ENCODE measurements at regions not wholly inside any gene's neighbourhood (a gene's known extent, or its start where the extent isn't known, plus 50 kb on each side); places are given as distances from the start of the nearest gene placed in this dataset.

DNA sequence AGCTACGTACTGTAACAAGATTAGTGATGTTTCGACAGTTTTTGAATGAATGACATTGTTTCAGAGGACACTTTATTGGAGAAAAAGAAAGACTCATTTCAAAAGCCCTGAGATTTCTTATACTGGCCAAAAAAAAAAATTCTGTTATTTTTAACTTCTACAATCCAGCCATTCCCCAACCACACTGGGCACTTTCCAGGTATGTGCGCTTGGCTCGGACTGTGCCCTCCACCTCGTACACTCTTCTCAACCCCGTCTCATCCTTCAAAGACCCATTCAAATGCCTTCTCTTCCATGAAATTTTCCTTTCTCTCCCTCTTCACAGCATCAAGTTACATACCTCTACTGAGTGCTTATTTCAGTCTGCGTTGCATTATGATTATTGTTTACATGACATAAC, 328.5 kb upstream of the SOX2 start:
- WGBS, 2 donors = 70 to 71% methylated on average over 7 of the region's 7 CpGs
- ATAC-seq (ENCODE audit: low FRiP score in 2 of 2) = peak in 1 of 2 donors; percentile 23
- no peaks in the 10 kb centered on the region for H3K9me3 ChIP-seq

DNA sequence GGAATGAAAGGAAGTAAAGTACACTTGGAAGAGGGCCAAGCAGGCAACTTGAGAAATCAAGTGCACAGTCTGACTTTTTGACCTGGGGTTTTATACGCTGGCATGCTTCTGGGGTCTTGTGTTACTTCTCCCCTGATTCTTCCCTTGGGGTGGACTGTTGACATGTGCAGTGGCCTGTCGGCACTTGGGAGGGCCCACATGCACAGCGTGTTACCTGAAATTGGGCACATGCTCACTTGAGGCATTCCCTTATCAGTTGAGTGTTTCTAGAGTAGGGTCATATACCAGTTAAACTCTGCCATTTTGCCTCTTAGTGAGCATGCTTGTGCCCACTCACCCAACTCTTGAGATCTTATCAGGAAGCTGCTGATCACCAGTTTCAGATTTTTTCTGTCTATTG, 329.1 kb upstream of the SOX2 start:
- WGBS, 2 donors = 43 to 55% methylated on average over 3 of the region's 3 CpGs
- Histone ChIP-seq H3K27ac (no peak overlapping the region), H3K4me1 (no peaks in the 10 kb centered on the region), H3K36me3 (no peaks in the 10 kb centered on the region), H3K9me3 (no peaks in the 10 kb centered on the region), H3K4me3 (no peak overlapping the region), H3K27me3 (no peaks in the 10 kb centered on the region)
- ATAC-seq (ENCODE audit: low FRiP score in 2 of 2) (peak; percentile 66 to 79), DNase-seq (peak in 1 of 2 donors; percentile 74)
- no peak for TF ChIP-seq POLR2A (IDR thresholded peaks at IDR 0.05)
- TF ChIP-seq EP300 (IDR thresholded peaks at IDR 0.05) = peak in 1 of 4 donors; percentile 82
- TF ChIP-seq POLR2AphosphoS5 (IDR thresholded peaks at IDR 0.05) = peak in 1 of 2 donors; percentile 53

More for the DNA sequence above, 328.5 kb upstream of the SOX2 start:
- DNase-seq = no peak
- H3K27ac ChIP-seq = no peak overlapping the region
- H3K4me3 ChIP-seq = no peak overlapping the region
- no peaks in the 10 kb centered on the region for H3K27me3 ChIP-seq
- no peaks in the 10 kb centered on the region for H3K36me3 ChIP-seq
- TF ChIP-seq, protein P1, sequence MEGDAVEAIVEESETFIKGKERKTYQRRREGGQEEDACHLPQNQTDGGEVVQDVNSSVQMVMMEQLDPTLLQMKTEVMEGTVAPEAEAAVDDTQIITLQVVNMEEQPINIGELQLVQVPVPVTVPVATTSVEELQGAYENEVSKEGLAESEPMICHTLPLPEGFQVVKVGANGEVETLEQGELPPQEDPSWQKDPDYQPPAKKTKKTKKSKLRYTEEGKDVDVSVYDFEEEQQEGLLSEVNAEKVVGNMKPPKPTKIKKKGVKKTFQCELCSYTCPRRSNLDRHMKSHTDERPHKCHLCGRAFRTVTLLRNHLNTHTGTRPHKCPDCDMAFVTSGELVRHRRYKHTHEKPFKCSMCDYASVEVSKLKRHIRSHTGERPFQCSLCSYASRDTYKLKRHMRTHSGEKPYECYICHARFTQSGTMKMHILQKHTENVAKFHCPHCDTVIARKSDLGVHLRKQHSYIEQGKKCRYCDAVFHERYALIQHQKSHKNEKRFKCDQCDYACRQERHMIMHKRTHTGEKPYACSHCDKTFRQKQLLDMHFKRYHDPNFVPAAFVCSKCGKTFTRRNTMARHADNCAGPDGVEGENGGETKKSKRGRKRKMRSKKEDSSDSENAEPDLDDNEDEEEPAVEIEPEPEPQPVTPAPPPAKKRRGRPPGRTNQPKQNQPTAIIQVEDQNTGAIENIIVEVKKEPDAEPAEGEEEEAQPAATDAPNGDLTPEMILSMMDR (IDR thresholded peaks at IDR 0.05) = no peak
- no peak for TF ChIP-seq POLR2AphosphoS5 (IDR thresholded peaks at IDR 0.05)
- TF ChIP-seq POLR2A (IDR thresholded peaks at IDR 0.05) = no peak
- no peaks in the 10 kb centered on the region for H3K4me1 ChIP-seq

DNA sequence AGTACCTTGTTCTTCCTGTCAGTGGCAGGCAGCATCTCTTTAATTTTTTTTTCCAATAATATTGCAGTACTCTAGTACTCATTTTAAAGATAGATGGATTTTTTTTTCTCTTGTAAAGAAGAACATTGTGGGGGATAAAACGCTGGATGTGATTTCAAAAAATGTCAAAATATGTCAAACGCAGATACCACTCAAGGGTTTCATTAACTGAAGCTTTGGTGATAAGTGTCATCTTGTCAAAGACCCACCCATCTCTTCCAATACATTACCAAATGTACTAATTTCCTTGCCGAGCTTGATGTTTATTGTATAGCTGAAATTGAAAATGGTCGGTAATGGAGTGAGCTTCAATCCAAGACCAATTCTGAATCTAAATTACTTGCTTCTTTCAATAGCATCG, 332.4 kb upstream of the SOX2 start:
- ATAC-seq (ENCODE audit: low FRiP score in 2 of 2) (no peak), DNase-seq (no peak)
- no peaks in the 10 kb centered on the region for H3K36me3 ChIP-seq
- no peaks in the 10 kb centered on the region for H3K9me3 ChIP-seq
- H3K4me1 ChIP-seq = no peaks in the 10 kb centered on the region
- H3K27ac ChIP-seq = no peak overlapping the region
- WGBS, 2 donors = 79 to 82% methylated on average over 5 of the region's 5 CpGs
- TF ChIP-seq, protein P1 (IDR thresholded peaks at IDR 0.05) = no peak
- TF ChIP-seq POLR2AphosphoS5 (IDR thresholded peaks at IDR 0.05) (no peak), POLR2A (IDR thresholded peaks at IDR 0.05) (no peak), EP300 (IDR thresholded peaks at IDR 0.05) (no peak)
- H3K4me3 ChIP-seq = no peak overlapping the region
- H3K27me3 ChIP-seq = no peaks in the 10 kb centered on the region

DNA sequence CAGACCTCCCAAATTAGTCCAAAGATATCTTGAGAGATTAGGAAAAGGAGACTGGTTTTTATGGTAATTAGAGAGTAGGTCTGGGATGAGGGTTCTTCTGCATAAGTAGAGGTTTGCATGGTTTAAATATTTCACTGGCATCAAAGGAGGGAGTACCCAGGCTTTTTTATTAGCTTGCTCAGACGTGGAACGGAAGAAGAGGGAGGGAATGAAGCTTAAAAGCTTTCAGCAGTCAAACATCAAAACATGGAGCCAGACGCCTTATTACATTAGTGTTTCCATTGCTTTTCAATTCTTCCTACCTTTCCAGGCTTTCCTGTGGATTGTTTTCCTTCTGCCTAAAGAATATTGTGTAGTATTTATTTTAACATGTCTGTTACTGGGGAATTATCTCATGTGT, 342.1 kb upstream of the SOX2 start:
- Histone ChIP-seq H3K9me3 (no peaks in the 10 kb centered on the region), H3K27ac (no peak overlapping the region), H3K4me3 (no peak overlapping the region), H3K27me3 (no peaks in the 10 kb centered on the region), H3K36me3 (no peaks in the 10 kb centered on the region), H3K4me1 (no peaks in the 10 kb centered on the region)
- 41 to 53% methylated on average over 3 of the region's 3 CpGs for WGBS, 2 donors
- TF ChIP-seq POLR2A (IDR thresholded peaks at IDR 0.05) (no peak), EP300 (IDR thresholded peaks at IDR 0.05) (no peak), POLR2AphosphoS5 (IDR thresholded peaks at IDR 0.05) (no peak)
- TF ChIP-seq, protein P1 (IDR thresholded peaks at IDR 0.05) = no peak
- no peak for ATAC-seq (ENCODE audit: low FRiP score in 2 of 2)
- no peak for DNase-seq

DNA sequence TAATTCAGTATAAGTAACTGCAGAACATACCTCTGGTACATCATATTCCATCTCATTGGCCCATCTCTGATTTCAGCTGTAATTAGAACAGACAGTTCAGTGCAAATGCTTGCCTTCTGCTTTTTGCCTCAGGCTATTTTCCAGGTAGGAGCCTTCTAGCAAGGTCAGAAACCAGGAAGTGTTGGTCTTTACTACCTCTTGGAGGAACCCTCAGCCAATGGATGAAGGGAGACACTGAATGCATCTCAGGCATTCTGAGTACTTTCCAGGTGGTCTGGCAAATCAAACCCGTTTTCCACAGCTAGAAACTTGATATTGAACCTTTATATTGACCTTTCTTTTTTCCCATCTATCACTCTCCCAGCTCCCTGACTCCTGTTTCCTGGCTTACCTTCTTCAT, 348.5 kb upstream of the SOX2 start:
- H3K27me3 ChIP-seq = no peaks in the 10 kb centered on the region
- no peaks in the 10 kb centered on the region for H3K36me3 ChIP-seq
- H3K4me1 ChIP-seq = no peaks in the 10 kb centered on the region
- TF ChIP-seq POLR2A (IDR thresholded peaks at IDR 0.05) = no peak
- TF ChIP-seq EP300 (IDR thresholded peaks at IDR 0.05) = no peak
- no peak for TF ChIP-seq POLR2AphosphoS5 (IDR thresholded peaks at IDR 0.05)
- TF ChIP-seq, protein P1 (IDR thresholded peaks at IDR 0.05) = no peak
- H3K4me3 ChIP-seq = no peak overlapping the region
- DNase-seq = no peak
- WGBS, 2 donors = 30 to 44% methylated on average over 1 of the region's 1 CpG
- no peaks in the 10 kb centered on the region for H3K9me3 ChIP-seq
- ATAC-seq (ENCODE audit: low FRiP score in 2 of 2) = no peak
- no peak overlapping the region for H3K27ac ChIP-seq

All from upper lobe of left lung (tissue), 6 donors.